ENCODE measurements at regions not wholly inside any gene's neighbourhood (a gene's known extent, or its start where the extent isn't known, plus 50 kb on each side); places are given as distances from the start of the nearest gene placed in this dataset.

- H3K4me1 ChIP-seq = no peaks in the 10 kb centered on the region
- H3K9me3 ChIP-seq = no peaks in the 10 kb centered on the region
- no peaks in the 10 kb centered on the region for H3K36me3 ChIP-seq
- H3K27ac ChIP-seq = no peak overlapping the region
- TF ChIP-seq POLR2A (IDR thresholded peaks at IDR 0.05) = no peak
- TF ChIP-seq, protein P1, sequence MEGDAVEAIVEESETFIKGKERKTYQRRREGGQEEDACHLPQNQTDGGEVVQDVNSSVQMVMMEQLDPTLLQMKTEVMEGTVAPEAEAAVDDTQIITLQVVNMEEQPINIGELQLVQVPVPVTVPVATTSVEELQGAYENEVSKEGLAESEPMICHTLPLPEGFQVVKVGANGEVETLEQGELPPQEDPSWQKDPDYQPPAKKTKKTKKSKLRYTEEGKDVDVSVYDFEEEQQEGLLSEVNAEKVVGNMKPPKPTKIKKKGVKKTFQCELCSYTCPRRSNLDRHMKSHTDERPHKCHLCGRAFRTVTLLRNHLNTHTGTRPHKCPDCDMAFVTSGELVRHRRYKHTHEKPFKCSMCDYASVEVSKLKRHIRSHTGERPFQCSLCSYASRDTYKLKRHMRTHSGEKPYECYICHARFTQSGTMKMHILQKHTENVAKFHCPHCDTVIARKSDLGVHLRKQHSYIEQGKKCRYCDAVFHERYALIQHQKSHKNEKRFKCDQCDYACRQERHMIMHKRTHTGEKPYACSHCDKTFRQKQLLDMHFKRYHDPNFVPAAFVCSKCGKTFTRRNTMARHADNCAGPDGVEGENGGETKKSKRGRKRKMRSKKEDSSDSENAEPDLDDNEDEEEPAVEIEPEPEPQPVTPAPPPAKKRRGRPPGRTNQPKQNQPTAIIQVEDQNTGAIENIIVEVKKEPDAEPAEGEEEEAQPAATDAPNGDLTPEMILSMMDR (IDR thresholded peaks at IDR 0.05) = no peak
- intact Hi-C loops (cut with DNase I; ENCODE audit: low total_unique reads) = no loop called here
- no peaks in the 10 kb centered on the region for H3K27me3 ChIP-seq
- no peak overlapping the region for H3K4me3 ChIP-seq
- DNase-seq = no peak
Measured at GRCh38 chr10:128675405-128675804, 549.2 kb upstream of the MKI67 start.

DNA sequence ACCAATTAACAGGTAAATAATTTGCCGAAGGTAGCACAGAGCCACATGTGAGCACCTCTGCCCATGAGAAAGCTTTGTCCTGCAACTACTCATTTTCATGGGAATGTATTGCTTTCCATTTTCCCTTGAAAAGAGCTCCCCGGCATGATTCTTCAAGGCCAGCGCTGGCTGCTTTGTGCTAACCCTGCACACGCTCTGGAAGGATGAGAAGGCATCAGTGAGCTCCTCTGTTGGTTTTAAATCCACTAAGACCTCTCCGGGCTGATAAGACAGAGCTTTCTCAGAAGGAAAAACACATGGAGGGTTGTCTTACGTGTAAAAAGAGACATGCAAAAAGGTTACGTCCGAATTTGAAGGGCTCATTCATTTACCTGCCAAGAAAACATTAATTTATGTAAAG lies 553.9 kb upstream of the MKI67 start:
- TF ChIP-seq POLR2A (IDR thresholded peaks at IDR 0.05) = no peak
- TF ChIP-seq, protein P1 (IDR thresholded peaks at IDR 0.05) = no peak
- H3K9me3 ChIP-seq = no peaks in the 10 kb centered on the region
- H3K4me1 ChIP-seq = no peaks in the 10 kb centered on the region
- no peaks in the 10 kb centered on the region for H3K36me3 ChIP-seq
- H3K27ac ChIP-seq = no peak overlapping the region
- H3K4me3 ChIP-seq = no peak overlapping the region
- H3K27me3 ChIP-seq = no peaks in the 10 kb centered on the region
- no peak for DNase-seq
- intact Hi-C loops (cut with DNase I; ENCODE audit: low total_unique reads) = no loop called here

- no peaks in the 10 kb centered on the region for H3K9me3 ChIP-seq
- H3K27ac ChIP-seq = no peak overlapping the region
- intact Hi-C loops (cut with DNase I; ENCODE audit: low total_unique reads) = no loop called here
- H3K36me3 ChIP-seq = no peaks in the 10 kb centered on the region
- H3K27me3 ChIP-seq = no peaks in the 10 kb centered on the region
- H3K4me1 ChIP-seq = no peaks in the 10 kb centered on the region
- no peak for TF ChIP-seq POLR2A (IDR thresholded peaks at IDR 0.05)
- TF ChIP-seq, protein P1 (IDR thresholded peaks at IDR 0.05) = no peak
- no peak overlapping the region for H3K4me3 ChIP-seq
- DNase-seq = no peak
Measured at GRCh38 chr10:128684215-128684614, 558.0 kb upstream of the MKI67 start.

- TF ChIP-seq, protein P1 (IDR thresholded peaks at IDR 0.05) = no peak
- TF ChIP-seq POLR2A (IDR thresholded peaks at IDR 0.05) = no peak
- H3K4me1 ChIP-seq = no peaks in the 10 kb centered on the region
- H3K4me3 ChIP-seq = no peak overlapping the region
- no peak for DNase-seq
- no peak overlapping the region for H3K27ac ChIP-seq
- H3K27me3 ChIP-seq = no peaks in the 10 kb centered on the region
- intact Hi-C loops (cut with DNase I; ENCODE audit: low total_unique reads) = no loop called here
- no peaks in the 10 kb centered on the region for H3K9me3 ChIP-seq
- H3K36me3 ChIP-seq = no peaks in the 10 kb centered on the region
Measured at GRCh38 chr10:128686630-128687278, 560.5 kb upstream of the MKI67 start.

DNA sequence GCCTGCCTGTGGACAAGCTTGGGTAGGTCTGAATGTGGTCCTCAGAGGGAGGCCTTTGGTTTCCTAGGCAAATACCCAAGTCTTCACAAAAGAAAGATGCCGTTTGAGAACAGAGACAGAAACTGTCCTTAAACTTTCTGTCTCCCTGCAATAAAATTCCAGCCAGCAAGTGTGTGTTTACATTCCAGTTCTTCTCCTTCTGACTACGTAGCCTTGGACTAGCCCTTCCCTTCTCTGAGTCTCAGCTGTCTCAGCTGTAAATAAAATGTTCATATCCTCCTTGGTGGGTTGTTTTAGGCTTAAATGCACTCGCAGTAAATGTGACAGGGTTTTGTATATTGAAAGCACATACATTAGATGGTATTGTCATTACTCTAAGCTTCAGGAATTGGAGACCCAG lies 561.2 kb upstream of the MKI67 start:
- H3K4me1 ChIP-seq = no peaks in the 10 kb centered on the region
- TF ChIP-seq, protein P1 (IDR thresholded peaks at IDR 0.05) = no peak
- TF ChIP-seq POLR2A (IDR thresholded peaks at IDR 0.05) = no peak
- H3K9me3 ChIP-seq = no peaks in the 10 kb centered on the region
- no peak overlapping the region for H3K27ac ChIP-seq
- DNase-seq = no peak
- intact Hi-C loops (cut with DNase I; ENCODE audit: low total_unique reads) = no loop called here
- no peak overlapping the region for H3K4me3 ChIP-seq
- H3K27me3 ChIP-seq = no peaks in the 10 kb centered on the region
- H3K36me3 ChIP-seq = no peaks in the 10 kb centered on the region

Measured in uterus (tissue), 3 donors.